ENCODE measurements at regions not wholly inside any gene's neighbourhood (a gene's known extent, or its start where the extent isn't known, plus 50 kb on each side); places are given as distances from the start of the nearest gene placed in this dataset.

DNA sequence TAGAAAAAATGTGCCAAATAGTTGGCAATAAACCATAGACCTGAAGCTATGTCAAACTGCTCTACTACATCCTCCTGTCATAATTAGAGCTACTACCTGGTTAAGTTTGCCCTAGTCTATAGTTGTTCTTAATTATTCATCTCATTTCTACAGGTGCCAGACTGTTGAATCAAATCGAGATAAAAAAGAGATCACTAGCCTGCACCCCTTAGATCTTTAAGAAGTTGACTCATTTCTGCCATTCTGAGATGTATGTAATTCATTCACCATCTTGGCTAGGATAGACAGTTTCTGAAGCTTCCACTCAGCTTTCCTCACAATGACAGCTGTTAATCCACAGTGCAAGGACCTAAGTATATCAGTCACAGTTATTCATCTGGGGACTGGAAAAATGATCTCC lies 452.1 kb upstream of the BOD1L1 start:
- ATAC-seq (no peak), DNase-seq (no peak)
- Histone ChIP-seq H3K4me2 (ENCODE audit: low read length) (no peak overlapping the region), H2AFZ (ENCODE audit: low read length) (no peak overlapping the region), H3K9me3 (ENCODE audit: low read length) (no peaks in the 10 kb centered on the region), H3K9me2 (replicated peaks; ENCODE audit: low read length) (no peaks in the 10 kb centered on the region), H3K4me1 (ENCODE audit: insufficient read depth, low read length) (no peaks in the 10 kb centered on the region), H4K20me1 (ENCODE audit: low read length) (no peaks in the 10 kb centered on the region), H3K9ac (ENCODE audit: low read length) (no peak overlapping the region), H3K4me3 (ENCODE audit: low read length) (no peak overlapping the region), H3K79me2 (ENCODE audit: low read length) (no peaks in the 10 kb centered on the region), H3K27me3 (ENCODE audit: low read length) (no peaks in the 10 kb centered on the region), H3K36me3 (ENCODE audit: low read depth, low read length) (no peaks in the 10 kb centered on the region), H3F3A (ENCODE audit: low read length, unreplicated experiment) (no peaks in the 10 kb centered on the region), H3K27ac (ENCODE audit: low read length) (no peak overlapping the region)
- TF ChIP-seq EZH2 (IDR thresholded peaks at IDR 0.05; ENCODE audit: low read length, unreplicated experiment) (no peak), EZH2phosphoT487 (IDR thresholded peaks at IDR 0.05; ENCODE audit: borderline replicate concordance, low read length) (no peak)
- TF ChIP-seq, protein P1, sequence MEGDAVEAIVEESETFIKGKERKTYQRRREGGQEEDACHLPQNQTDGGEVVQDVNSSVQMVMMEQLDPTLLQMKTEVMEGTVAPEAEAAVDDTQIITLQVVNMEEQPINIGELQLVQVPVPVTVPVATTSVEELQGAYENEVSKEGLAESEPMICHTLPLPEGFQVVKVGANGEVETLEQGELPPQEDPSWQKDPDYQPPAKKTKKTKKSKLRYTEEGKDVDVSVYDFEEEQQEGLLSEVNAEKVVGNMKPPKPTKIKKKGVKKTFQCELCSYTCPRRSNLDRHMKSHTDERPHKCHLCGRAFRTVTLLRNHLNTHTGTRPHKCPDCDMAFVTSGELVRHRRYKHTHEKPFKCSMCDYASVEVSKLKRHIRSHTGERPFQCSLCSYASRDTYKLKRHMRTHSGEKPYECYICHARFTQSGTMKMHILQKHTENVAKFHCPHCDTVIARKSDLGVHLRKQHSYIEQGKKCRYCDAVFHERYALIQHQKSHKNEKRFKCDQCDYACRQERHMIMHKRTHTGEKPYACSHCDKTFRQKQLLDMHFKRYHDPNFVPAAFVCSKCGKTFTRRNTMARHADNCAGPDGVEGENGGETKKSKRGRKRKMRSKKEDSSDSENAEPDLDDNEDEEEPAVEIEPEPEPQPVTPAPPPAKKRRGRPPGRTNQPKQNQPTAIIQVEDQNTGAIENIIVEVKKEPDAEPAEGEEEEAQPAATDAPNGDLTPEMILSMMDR (conservative IDR thresholded peaks at IDR 0.05; ENCODE audit: low read depth, low read length): no peak
- ChIA-PET CTCF (no interaction called here), POLR2A (ENCODE audit: unreplicated experiment) (no interaction called here)
- BruUV-seq (replicated peaks): no TSS peak
- intact Hi-C loops (cut with micrococcal nuclease): no loop called here

DNA sequence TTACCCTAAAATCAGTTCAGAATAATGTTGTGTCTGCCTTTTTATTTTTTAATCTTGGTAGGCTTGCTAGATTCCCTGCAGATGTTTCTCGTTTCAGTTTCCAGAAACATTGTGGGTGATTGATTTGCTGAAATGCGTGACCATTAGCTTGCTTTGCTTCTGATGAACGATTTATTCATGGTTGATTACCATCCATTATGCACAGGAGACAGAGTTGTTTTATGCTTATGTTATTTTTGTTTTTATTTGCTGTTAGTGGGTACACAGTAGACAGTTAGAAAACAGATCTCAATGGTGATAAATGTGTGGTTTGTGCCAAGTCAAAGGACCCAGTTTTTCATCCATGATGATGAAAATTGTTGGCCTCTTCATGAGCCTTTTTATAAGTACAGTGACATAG lies 455.6 kb upstream of the BOD1L1 start:
- Histone ChIP-seq H3K9me3 (ENCODE audit: low read length) (no peaks in the 10 kb centered on the region), H3K36me3 (ENCODE audit: low read depth, low read length) (no peaks in the 10 kb centered on the region), H3K4me1 (ENCODE audit: insufficient read depth, low read length) (no peaks in the 10 kb centered on the region), H3K27me3 (ENCODE audit: low read length) (no peaks in the 10 kb centered on the region), H3K4me3 (ENCODE audit: low read length) (no peak overlapping the region), H3K4me2 (ENCODE audit: low read length) (no peak overlapping the region), H3K9me2 (replicated peaks; ENCODE audit: low read length) (no peaks in the 10 kb centered on the region), H3K9ac (ENCODE audit: low read length) (no peak overlapping the region), H3F3A (ENCODE audit: low read length, unreplicated experiment) (no peaks in the 10 kb centered on the region), H3K79me2 (ENCODE audit: low read length) (no peaks in the 10 kb centered on the region), H4K20me1 (ENCODE audit: low read length) (no peaks in the 10 kb centered on the region), H2AFZ (ENCODE audit: low read length) (no peak overlapping the region), H3K27ac (ENCODE audit: low read length) (no peak overlapping the region)
- ChIA-PET CTCF (no interaction called here), POLR2A (ENCODE audit: unreplicated experiment) (no interaction called here)
- DNase-seq (no peak), ATAC-seq (no peak)
- TF ChIP-seq EZH2 (IDR thresholded peaks at IDR 0.05; ENCODE audit: low read length, unreplicated experiment) (no peak), EZH2phosphoT487 (IDR thresholded peaks at IDR 0.05; ENCODE audit: borderline replicate concordance, low read length) (no peak)
- TF ChIP-seq, protein P1 (conservative IDR thresholded peaks at IDR 0.05; ENCODE audit: low read depth, low read length): no peak
- BruUV-seq (replicated peaks): no TSS peak
- intact Hi-C loops (cut with micrococcal nuclease): no loop called here

DNA sequence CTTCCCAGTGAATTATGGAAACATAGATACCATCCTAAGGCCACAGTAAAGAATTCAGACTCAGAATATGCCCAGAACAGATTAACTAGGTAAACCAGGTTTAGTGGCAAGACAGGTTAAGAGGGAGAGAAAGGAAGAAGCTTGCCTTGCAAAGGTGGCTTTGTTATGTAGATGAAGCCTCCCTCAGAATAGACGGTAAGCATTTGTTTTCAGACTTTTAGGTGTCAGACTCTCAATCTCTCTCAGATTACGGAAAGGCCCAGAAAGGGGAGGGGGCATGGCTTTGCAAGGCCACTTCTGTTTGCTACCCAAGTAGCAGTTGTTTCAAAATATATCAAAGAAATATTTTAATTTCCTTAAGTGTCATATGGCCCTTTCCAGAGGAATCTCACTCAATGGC lies 457.1 kb upstream of the BOD1L1 start:
- no peaks in the 10 kb centered on the region for H3K9me3 ChIP-seq (ENCODE audit: low read length)
- intact Hi-C loops (cut with micrococcal nuclease): no loop called here
- no peak overlapping the region for H3K9ac ChIP-seq (ENCODE audit: low read length)
- no peak overlapping the region for H3K27ac ChIP-seq (ENCODE audit: low read length)
- no peak overlapping the region for H3K4me2 ChIP-seq (ENCODE audit: low read length)
- H3K27me3 ChIP-seq (ENCODE audit: low read length): no peaks in the 10 kb centered on the region
- BruUV-seq (replicated peaks): no TSS peak
- no peak for DNase-seq
- TF ChIP-seq EZH2 (IDR thresholded peaks at IDR 0.05; ENCODE audit: low read length, unreplicated experiment): no peak
- TF ChIP-seq, protein P1 (conservative IDR thresholded peaks at IDR 0.05; ENCODE audit: low read depth, low read length): no peak
- TF ChIP-seq EZH2phosphoT487 (IDR thresholded peaks at IDR 0.05; ENCODE audit: borderline replicate concordance, low read length): no peak
- H3K4me3 ChIP-seq (ENCODE audit: low read length): no peak overlapping the region
- ChIA-PET CTCF (no interaction called here), POLR2A (ENCODE audit: unreplicated experiment) (no interaction called here)
- H3K9me2 ChIP-seq (replicated peaks; ENCODE audit: low read length): no peaks in the 10 kb centered on the region
- H3F3A ChIP-seq (ENCODE audit: low read length, unreplicated experiment): no peaks in the 10 kb centered on the region
- no peaks in the 10 kb centered on the region for H3K4me1 ChIP-seq (ENCODE audit: insufficient read depth, low read length)
- H3K36me3 ChIP-seq (ENCODE audit: low read depth, low read length): no peaks in the 10 kb centered on the region
- no peaks in the 10 kb centered on the region for H3K79me2 ChIP-seq (ENCODE audit: low read length)
- no peak for ATAC-seq
- H4K20me1 ChIP-seq (ENCODE audit: low read length): no peaks in the 10 kb centered on the region
- no peak overlapping the region for H2AFZ ChIP-seq (ENCODE audit: low read length)
